HG02623 (cell line): ENCODE measurements at regions not wholly inside any gene's neighbourhood (a gene's known extent, or its start where the extent isn't known, plus 50 kb on each side); places are given as distances from the start of the nearest gene placed in this dataset.
"Not testable (repeated sequence)": the region's sequence is repeated elsewhere in the genome, so short reads cannot be mapped to it uniquely, and the experiment has no call there.

Experiments used
- ATAC-seq: cut with Tn5 transposase; IDR thresholded peaks from one replicate; pipeline ENCODE4 v1.9.1; 2021; ENCODE audit warnings: moderate library complexity; ENCODE audit not compliant: unreplicated experiment

DNA sequence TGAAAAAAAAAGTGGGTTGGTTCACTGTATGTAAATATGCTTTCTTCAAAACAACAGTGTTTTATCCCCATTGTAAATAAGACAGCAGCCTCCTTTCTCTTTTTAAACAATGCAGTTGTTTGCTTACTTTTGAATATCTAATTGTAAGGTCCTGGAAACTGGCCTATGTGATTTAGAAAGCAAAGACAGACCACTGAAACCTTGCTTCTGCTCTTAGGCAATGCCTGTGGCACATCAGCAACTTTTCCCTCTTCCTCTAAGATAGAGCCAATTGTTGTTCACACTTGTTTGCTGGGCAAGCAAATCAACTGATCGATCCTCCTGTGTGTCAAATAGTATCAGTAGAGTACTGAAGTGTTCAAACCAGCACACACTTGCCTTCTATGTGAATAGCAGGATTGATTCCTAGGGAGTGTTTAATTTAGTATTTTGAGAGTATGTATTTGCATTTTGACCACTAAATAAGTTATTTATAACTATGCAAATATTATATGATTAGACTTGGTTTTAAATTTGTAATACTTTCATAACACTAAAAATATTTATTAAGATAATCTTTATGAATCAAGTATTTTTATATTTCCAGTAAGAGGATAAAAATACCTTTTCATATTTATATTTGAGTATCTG is 55.4 kb upstream of the GRPR start:
- ATAC-seq, result peak; percentile 70

DNA sequence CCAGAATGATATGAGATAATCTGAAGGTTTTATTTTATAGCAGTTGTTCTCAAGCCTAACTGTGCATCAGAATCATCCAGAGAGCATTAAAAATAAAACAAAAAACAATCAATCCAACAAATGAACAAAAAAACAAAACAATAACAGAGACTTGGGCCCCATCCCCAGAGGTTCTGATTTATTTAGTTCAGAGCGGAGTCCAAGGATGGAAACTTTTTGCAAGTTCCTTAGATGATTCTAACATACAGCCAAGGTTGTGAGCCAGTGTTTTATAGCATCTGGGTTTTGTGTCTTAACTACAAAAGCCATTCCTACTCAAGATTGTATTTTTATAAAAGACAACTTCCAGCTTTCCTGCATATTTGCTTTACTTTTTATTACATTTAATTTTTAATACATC is 59.4 kb upstream of the GRPR start:
- no peak for ATAC-seq

- ATAC-seq, result no peak
These were observed 60.2 kb upstream of the GRPR start for GRCh38 chrX:16063141-16063540.

DNA sequence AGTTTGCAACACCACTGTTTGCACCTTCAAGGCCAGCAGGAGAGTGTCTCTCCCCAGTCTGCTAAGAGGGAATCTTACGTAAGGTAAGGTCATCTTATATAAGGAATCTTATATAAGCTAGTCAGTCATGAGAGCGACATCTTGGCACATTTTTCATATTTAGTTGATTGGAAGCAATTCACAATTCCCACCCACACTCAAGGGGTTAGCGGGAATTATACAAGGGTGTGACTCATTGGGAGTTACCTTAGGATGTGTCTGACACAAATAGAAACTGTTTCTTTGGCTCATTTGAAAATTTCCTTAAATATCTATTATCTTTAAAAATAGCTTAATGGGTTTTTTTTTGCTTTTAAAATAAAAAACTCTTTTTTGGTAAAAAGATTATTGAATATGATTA is 62.1 kb upstream of the GRPR start:
- no peak for ATAC-seq

- no peak for ATAC-seq
These were observed 63.1 kb upstream of the GRPR start for GRCh38 chrX:16060252-16060651.

GRCh38 chrX:16049126-16049525 is 74.2 kb upstream of the GRPR start:
- not testable (repeated sequence) for ATAC-seq

- ATAC-seq, result no peak
These were observed 80.4 kb upstream of the GRPR start for GRCh38 chrX:16042980-16043379.

DNA sequence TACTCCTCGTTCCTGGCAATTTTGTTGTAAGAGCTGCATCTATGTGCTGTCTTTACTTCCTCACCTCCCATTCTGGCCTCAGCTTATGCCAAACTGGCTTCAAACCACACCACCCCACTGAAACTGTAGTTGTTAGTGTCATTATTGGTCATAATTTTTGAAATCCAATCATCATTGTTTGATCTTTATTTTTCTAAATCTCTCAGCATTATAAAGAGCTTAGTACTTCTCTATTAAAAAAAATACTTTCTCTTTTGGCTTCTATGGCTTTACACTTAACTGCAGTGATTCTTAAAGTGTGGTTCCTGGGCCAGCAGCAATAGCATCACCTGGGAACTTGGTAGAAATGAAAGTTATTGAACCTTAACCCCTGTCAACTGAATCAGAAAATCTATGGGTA is 83.5 kb upstream of the GRPR start:
- ATAC-seq, result no peak

GRCh38 chrX:16039363-16039762 is 84.0 kb upstream of the GRPR start:
- ATAC-seq, result no peak

DNA sequence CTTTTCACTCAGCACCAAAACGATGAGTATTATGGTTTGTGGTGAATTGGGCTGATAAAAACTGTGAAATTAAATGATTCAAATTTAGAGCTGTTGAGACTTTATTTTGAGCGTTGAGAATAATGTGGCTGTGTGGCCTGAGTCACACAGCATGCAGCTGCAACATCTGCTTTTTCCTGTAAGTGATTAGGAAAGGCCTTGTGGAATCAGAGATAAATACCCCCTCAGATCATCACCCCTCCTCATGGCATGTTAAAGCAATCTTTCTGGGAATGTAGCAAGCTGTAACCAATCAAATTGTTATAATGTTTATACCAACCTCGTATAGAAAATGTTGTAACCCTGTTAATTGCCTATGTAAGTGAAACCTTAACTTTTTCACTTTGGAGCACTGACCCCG is 90.0 kb upstream of the GRPR start:
- no peak for ATAC-seq

- no peak for ATAC-seq
These were observed 94.8 kb upstream of the GRPR start for GRCh38 chrX:16028576-16028975.

DNA sequence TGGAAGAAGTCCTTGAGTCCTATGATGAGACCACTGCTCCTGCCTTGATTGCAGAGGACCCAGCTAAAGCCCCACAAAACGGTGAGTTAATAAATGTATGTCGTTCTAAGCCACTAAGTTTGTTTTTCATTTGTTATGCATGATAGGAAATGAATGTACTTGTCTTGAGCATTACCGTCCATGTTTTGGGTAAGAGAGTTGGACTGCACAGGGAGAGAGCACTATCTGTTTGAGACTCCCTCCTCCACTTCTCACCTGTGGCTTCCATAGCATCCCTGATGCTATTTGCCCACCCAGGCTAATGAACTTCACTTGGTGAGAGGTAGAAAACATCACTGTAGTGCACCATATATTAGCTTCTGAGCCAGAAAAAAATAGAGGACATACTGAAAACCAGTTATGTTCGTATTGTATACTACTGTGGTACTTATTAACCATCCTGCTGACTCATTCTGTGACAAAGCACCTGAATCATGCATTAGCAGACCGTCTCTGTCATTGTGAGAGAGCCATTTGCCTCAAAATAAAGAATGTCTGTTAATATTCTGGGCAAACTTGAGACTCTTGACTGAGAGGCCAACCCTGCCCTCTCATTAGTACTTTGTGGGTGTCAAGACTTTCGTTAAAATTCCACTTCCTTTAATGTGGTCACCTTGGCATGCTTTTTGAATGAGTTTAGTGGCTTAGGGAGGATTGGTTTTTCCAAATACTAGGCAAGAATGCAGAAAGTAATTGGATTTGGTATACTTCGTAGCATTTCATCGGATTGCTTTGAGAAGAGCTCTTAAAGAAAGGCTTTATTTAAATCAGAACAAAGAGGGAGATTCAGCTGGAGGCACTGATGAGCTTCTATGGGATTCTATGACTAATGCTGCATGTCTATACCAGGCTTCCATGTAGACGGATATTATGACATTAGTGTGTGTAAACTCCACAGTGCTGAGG is 99.3 kb upstream of the GRPR start:
- ATAC-seq, result peak; percentile 83

GRCh38 chrX:16022580-16023200 is 100.7 kb upstream of the GRPR start:
- ATAC-seq, result no peak

DNA sequence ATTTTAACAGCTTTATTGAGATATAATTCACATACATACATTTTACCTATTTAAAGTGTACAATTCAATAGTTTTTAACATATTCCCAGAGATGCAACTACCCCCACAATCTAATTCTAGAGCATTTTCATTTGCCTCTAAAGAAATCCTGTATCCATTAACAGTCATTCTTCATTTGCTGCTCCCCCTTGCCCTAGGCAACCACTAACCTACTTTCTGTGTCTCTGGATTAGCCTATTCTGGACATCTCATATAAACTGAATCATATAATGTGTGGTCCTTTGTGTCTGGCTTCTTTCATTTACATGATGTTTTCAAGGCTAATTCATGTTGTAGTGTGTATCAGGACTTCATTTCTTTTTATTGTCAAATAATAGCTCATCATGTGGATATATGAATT is 105.1 kb upstream of the GRPR start:
- ATAC-seq, result no peak

GRCh38 chrX:16014171-16014570 is 109.2 kb upstream of the GRPR start:
- ATAC-seq, result no peak

- no peak for ATAC-seq
These were observed 111.1 kb upstream of the GRPR start for GRCh38 chrX:16012250-16012649.

- no peak for ATAC-seq
These were observed 117.4 kb upstream of the GRPR start for GRCh38 chrX:16005917-16006316.

DNA sequence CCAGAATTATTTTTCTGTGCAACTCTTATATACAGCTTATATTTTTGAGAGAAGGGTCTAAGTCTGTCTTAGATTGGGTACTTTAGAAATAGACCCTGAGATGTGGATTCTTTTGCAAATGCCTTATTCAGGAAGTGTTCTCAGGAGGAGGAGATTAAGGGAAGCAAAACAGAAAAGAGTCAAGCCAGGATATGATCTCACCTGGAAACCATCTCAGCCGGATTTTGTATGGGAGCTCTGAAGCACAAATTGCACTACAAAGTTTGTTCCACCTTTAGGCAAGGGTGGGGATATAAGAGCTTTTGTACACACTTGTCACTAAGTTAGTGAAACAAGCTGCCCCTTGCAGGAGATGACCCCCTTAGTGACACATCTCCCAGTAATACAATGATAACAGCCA is 121.2 kb upstream of the GRPR start:
- ATAC-seq, result no peak

GRCh38 chrX:15998350-15998749 is 125.0 kb upstream of the GRPR start:
- ATAC-seq, result no peak

DNA sequence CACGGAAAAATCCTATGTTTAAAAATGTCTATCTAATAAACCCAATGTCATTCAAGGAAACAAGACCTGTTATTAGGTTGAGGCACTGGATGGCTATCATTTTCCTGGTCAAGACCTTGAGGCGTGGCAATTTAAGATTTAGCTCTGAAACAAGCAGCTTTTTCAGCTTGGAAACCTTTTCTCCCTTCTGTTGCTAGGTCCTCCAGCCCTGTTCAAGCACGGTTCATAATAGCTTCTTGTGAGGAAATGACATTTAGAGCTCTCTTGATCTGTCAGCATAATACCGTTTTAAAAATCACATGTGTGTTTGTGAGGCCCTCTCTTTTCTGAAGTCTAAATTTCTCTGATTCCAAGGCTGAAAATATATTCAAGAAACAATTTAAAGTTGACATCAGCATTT is 133.6 kb upstream of the GRPR start:
- ATAC-seq, result no peak

- no peak for ATAC-seq
These were observed 134.3 kb upstream of the AP1S2 start for GRCh38 chrX:15988661-15989603.
